Astrocyte (in vitro differentiated cells and primary cell): ENCODE measurements at regions not wholly inside any gene's neighbourhood (a gene's known extent, or its start where the extent isn't known, plus 50 kb on each side); places are given as distances from the start of the nearest gene placed in this dataset.

ENCODE experiments used
- EZH2 ChIP-seq: IDR thresholded peaks from 2 replicates; pipeline ENCODE4 v1.6.1; 2012; ENCODE audit warnings: mild to moderate bottlenecking, low read length, inconsistent platforms; ENCODE audit not compliant: insufficient read depth
- TF ChIP-seq, protein P1 (sequence below): IDR thresholded peaks from 2 replicates; pipeline ENCODE4 v1.5.1; 2011; ENCODE audit warnings: low read depth, mild to moderate bottlenecking, inconsistent platforms, low read length, moderate library complexity; ENCODE audit not compliant: insufficient read depth

DNA sequence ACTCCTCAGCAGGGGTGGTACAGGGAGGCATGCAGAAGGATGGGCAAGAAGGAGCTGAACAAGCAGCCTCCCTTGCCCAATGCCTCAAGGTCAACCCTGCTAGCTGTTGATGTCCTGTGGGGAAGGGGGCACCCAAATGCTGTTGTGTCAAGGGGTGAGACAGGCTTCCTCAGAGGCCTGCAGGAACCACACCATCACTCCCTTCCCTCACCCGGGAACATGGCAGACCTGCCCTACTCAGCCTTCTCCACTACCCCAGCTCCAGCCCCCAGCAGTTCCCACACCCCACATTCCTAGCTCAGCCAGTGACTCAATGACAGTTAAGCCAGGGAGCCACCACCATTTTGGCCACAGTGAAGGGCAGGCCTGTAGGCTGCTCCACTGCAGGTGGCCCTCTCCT, 53.9 kb upstream of the RMP24 start:
- TF ChIP-seq, protein P1, sequence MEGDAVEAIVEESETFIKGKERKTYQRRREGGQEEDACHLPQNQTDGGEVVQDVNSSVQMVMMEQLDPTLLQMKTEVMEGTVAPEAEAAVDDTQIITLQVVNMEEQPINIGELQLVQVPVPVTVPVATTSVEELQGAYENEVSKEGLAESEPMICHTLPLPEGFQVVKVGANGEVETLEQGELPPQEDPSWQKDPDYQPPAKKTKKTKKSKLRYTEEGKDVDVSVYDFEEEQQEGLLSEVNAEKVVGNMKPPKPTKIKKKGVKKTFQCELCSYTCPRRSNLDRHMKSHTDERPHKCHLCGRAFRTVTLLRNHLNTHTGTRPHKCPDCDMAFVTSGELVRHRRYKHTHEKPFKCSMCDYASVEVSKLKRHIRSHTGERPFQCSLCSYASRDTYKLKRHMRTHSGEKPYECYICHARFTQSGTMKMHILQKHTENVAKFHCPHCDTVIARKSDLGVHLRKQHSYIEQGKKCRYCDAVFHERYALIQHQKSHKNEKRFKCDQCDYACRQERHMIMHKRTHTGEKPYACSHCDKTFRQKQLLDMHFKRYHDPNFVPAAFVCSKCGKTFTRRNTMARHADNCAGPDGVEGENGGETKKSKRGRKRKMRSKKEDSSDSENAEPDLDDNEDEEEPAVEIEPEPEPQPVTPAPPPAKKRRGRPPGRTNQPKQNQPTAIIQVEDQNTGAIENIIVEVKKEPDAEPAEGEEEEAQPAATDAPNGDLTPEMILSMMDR: no peak
- TF ChIP-seq EZH2: no peak
